DND-41 (cell line): ENCODE measurements at regions not wholly inside any gene's neighbourhood (a gene's known extent, or its start where the extent isn't known, plus 50 kb on each side); places are given as distances from the start of the nearest gene placed in this dataset.

ENCODE experiments used
- ATAC-seq: fragments of 200-7000 bp; cut with Tn5 transposase; 3 replicates; pipeline ENCODE4 v1.9.1; 2021; ENCODE audit warnings: low read depth; ENCODE audit not compliant: insufficient read depth
- DNase-seq: peaks from one replicate; pipeline ENCODE4 v3.0.0-alpha.2; 2020
- H2AFZ ChIP-seq: 2 replicates; pipeline ENCODE4 v1.6.0; 2012; ENCODE audit warnings: low read depth, low read length
- H3K27ac ChIP-seq: 2 replicates; pipeline ENCODE4 v1.5.1; 2012; ENCODE audit warnings: low read length, inconsistent platforms
- H3K27me3 ChIP-seq: fragments of 200-600 bp; sonication (generic); 2 replicates; pipeline ENCODE4 v1.6.0; 2012; ENCODE audit warnings: low read length, mild to moderate bottlenecking, inconsistent platforms; ENCODE audit not compliant: insufficient read depth, poor library complexity
- H3K36me3 ChIP-seq: 2 replicates; pipeline ENCODE4 v1.5.1; 2012; ENCODE audit warnings: low read length, inconsistent platforms; ENCODE audit not compliant: insufficient read depth
- H3K4me1 ChIP-seq: 2 replicates; pipeline ENCODE4 v1.5.1; 2012; ENCODE audit warnings: mild to moderate bottlenecking, low read length; ENCODE audit not compliant: insufficient read depth
- H3K4me2 ChIP-seq: 2 replicates; pipeline ENCODE4 v1.6.0; 2012; ENCODE audit warnings: mild to moderate bottlenecking, moderate library complexity, low read length, inconsistent platforms; ENCODE audit not compliant: insufficient read depth
- H3K4me3 ChIP-seq, 2 experiments: fragments of 200-600 bp in 1 of 2; shearing (Covaris generic) in 1 of 2; 2 replicates each; pipeline ENCODE4 v1.5.1; 2012 to 2016; ENCODE audit warnings: inconsistent platforms in 2 of 2, low read length in 2 of 2, mild to moderate bottlenecking in 2 of 2, low read depth in 1 of 2, moderate library complexity in 1 of 2
- H3K79me2 ChIP-seq: 2 replicates; pipeline ENCODE4 v1.6.0; 2012; ENCODE audit warnings: low read length, inconsistent platforms; ENCODE audit not compliant: insufficient read depth
- H3K9ac ChIP-seq: 2 replicates; pipeline ENCODE4 v1.6.0; 2012; ENCODE audit warnings: low read depth, mild to moderate bottlenecking, inconsistent platforms, low read length, moderate library complexity
- H3K9me3 ChIP-seq: 2 replicates; pipeline ENCODE4 v1.5.1; 2012; ENCODE audit warnings: low read length, moderate library complexity, mild to moderate bottlenecking, inconsistent platforms; ENCODE audit not compliant: insufficient read depth, severe bottlenecking
- H4K20me1 ChIP-seq: 2 replicates; pipeline ENCODE4 v1.6.0; 2012; ENCODE audit warnings: low read length; ENCODE audit not compliant: insufficient read depth
- CTCF ChIP-seq: IDR thresholded peaks from 2 replicates; pipeline ENCODE4 v1.5.1; 2012; ENCODE audit warnings: borderline replicate concordance, low read length, moderate library complexity, mild to moderate bottlenecking; ENCODE audit not compliant: poor library complexity, severe bottlenecking; ENCODE audit errors: extremely low read depth
- EZH2 ChIP-seq: IDR thresholded peaks from 3 replicates; pipeline ENCODE4 v1.6.1; 2012; ENCODE audit warnings: borderline replicate concordance, low read depth, mild to moderate bottlenecking, moderate library complexity, low read length, inconsistent platforms; ENCODE audit not compliant: severe bottlenecking

DNA sequence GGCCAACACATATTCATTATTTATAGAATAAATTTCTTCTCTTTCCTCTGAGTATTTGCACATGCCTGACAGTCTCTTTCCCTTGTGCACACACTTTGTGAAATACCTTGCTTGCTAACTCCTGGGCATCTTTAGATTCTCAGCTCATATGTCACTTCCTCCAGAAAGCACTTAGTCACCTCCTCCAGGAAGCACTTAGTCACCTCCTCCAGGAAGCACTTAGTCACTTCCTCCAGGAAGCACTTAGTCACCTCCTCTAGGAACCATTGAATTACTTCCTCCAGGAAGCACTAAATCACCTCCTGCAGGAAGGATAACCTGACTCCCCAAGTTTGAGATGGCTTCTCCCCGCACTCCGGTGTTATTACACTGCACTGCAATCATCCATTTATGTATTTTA is 462.5 kb upstream of the EEF2KMT start:
- Histone ChIP-seq H3K9me3 (no peaks in the 10 kb centered on the region), H3K79me2 (no peaks in the 10 kb centered on the region), H3K36me3 (no peaks in the 10 kb centered on the region), H3K4me3 (no peak overlapping the region), H3K9ac (no peak overlapping the region), H2AFZ (no peak overlapping the region), H3K4me1 (no peaks in the 10 kb centered on the region), H4K20me1 (no peaks in the 10 kb centered on the region), H3K27me3 (no peaks in the 10 kb centered on the region), H3K4me2 (no peak overlapping the region), H3K27ac (no peak overlapping the region)
- ATAC-seq (no peak), DNase-seq (no peak)
- TF ChIP-seq CTCF (no peak), EZH2 (no peak)

DNA sequence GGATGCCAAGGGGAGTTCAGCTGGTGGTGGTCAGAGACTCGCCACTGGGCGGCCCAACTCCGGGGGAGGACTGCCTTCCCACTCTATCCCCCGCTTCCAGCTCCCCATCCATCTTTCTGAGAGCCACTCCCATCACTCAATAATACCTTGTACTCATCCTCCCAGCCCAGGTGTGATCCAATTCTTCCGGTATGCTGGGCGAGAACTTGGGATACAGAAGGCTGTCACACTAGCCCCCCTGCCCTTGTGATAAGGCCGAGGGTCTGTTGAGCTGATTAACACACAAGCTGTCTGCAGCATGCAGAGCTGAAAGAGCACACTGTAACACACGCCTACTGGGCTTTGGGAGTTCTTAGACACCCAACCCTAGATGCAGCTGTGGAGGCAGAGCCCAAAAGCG is 460.4 kb upstream of the EEF2KMT start:
- H3K27ac ChIP-seq, result no peak overlapping the region
- H3K36me3 ChIP-seq, result no peaks in the 10 kb centered on the region
- no peaks in the 10 kb centered on the region for H3K4me1 ChIP-seq
- no peaks in the 10 kb centered on the region for H4K20me1 ChIP-seq
- no peaks in the 10 kb centered on the region for H3K27me3 ChIP-seq
- no peak for TF ChIP-seq CTCF
- TF ChIP-seq EZH2, result no peak
- no peaks in the 10 kb centered on the region for H3K79me2 ChIP-seq
- no peak for DNase-seq
- H3K9ac ChIP-seq, result no peak overlapping the region
- no peaks in the 10 kb centered on the region for H3K9me3 ChIP-seq
- no peak overlapping the region for H3K4me2 ChIP-seq
- H2AFZ ChIP-seq, result no peak overlapping the region
- no peak overlapping the region for H3K4me3 ChIP-seq
- no peak for ATAC-seq

DNA sequence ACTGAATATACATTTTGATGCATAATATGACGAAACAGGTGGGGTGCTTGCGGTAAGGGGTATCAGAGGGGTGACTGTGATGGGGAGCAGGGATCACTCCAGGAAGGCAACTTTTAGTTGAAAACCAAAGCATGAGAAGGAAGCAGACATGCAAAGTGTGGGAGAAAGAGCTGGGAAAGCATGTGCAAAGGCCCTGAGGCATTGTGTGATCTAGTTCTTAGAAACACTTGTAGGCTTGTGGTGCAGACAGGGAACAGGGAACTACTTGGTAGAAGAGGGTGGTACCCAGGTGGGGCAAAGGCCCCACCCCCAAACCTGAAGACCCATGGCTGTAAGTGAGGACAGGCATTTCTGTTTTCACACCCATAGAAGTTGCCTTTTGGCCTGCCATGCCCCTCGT is 459.9 kb upstream of the EEF2KMT start:
- Histone ChIP-seq H4K20me1 (no peaks in the 10 kb centered on the region), H3K4me3 (no peak overlapping the region), H3K27ac (no peak overlapping the region), H3K4me1 (no peaks in the 10 kb centered on the region), H3K9me3 (no peaks in the 10 kb centered on the region), H3K9ac (no peak overlapping the region), H2AFZ (no peak overlapping the region), H3K27me3 (no peaks in the 10 kb centered on the region), H3K36me3 (no peaks in the 10 kb centered on the region), H3K4me2 (no peak overlapping the region), H3K79me2 (no peaks in the 10 kb centered on the region)
- ATAC-seq, result no peak
- DNase-seq, result no peak
- no peak for TF ChIP-seq CTCF

- Histone ChIP-seq H3K27me3 (no peaks in the 10 kb centered on the region), H3K4me1 (no peaks in the 10 kb centered on the region), H3K9me3 (no peaks in the 10 kb centered on the region), H3K4me2 (no peak overlapping the region), H3K9ac (no peak overlapping the region), H3K79me2 (no peaks in the 10 kb centered on the region), H3K36me3 (no peaks in the 10 kb centered on the region), H4K20me1 (no peaks in the 10 kb centered on the region), H2AFZ (no peak overlapping the region), H3K4me3 (no peak overlapping the region), H3K27ac (no peak overlapping the region)
- ATAC-seq (no peak), DNase-seq (no peak)
- no peak for TF ChIP-seq EZH2
- TF ChIP-seq CTCF, result no peak
Observed at GRCh38 chr16:5556158-5556810, 458.7 kb upstream of the EEF2KMT start.
